IMR-90 (cell line): ENCODE measurements at regions not wholly inside any gene's neighbourhood (a gene's known extent, or its start where the extent isn't known, plus 50 kb on each side); places are given as distances from the start of the nearest gene placed in this dataset.

Source experiments
- ATAC-seq: fragments of 200-7000 bp; cut with Tn5 transposase; 2 replicates; pipeline ENCODE4 v1.9.1; 2020; ENCODE audit warnings: low read depth, mild to moderate bottlenecking, moderate library complexity
- BruUV-seq: library from RNA; stranded (reverse); fragments of 400-500 nt; replicated peaks from 2 replicates; lab custom pipeline; 2021; lab: Mats Ljungman, UMichigan
- CTCF ChIA-PET: fragments of 300-600 bp; formaldehyde crosslinking; extraction: SDS; loops from one replicate; lab custom pipeline; 2021; ENCODE audit warnings: antibody characterized with exemption; lab: Yijun Ruan, JAX
- POLR2A ChIA-PET: fragments of 300-600 bp; sonication (Branson Sonifier 250); formaldehyde crosslinking; loops from one replicate; lab custom pipeline; 2022; ENCODE audit warnings: antibody characterized with exemption; ENCODE audit not compliant: unreplicated experiment; lab: Charles Lee
- DNase-seq: peaks from one replicate; pipeline ENCODE4 v3.0.0; 2013
- H2AFZ ChIP-seq: replicated peaks from 2 replicates; pipeline ENCODE3; 2013; ENCODE audit warnings: low read length, mild to moderate bottlenecking; ENCODE audit not compliant: poor library complexity
- H2AK5ac ChIP-seq: 2 replicates; pipeline ENCODE4 v1.6.1; 2013; ENCODE audit warnings: low read depth, low read length, inconsistent platforms
- H2AK9ac ChIP-seq: replicated peaks from 2 replicates; pipeline ENCODE3; 2013; ENCODE audit warnings: mild to moderate bottlenecking, low read depth, low read length, moderate library complexity; ENCODE audit not compliant: poor library complexity
- H2BK120ac ChIP-seq: 2 replicates; pipeline ENCODE4 v1.6.1; 2013; ENCODE audit warnings: low read depth, low read length, inconsistent platforms
- H2BK15ac ChIP-seq: 3 replicates; pipeline ENCODE4 v1.6.1; 2013; ENCODE audit warnings: low read depth, low read length, inconsistent platforms
- H2BK20ac ChIP-seq: 2 replicates; pipeline ENCODE4 v1.6.1; 2013; ENCODE audit warnings: low read depth, mild to moderate bottlenecking, inconsistent platforms, low read length, moderate library complexity
- H2BK5ac ChIP-seq: 2 replicates; pipeline ENCODE4 v1.6.1; 2013; ENCODE audit warnings: mild to moderate bottlenecking, low read depth, low read length, inconsistent platforms; ENCODE audit not compliant: poor library complexity, severe bottlenecking
- H3K14ac ChIP-seq: replicated peaks from 2 replicates; pipeline ENCODE4 v1.6.1; 2013; ENCODE audit warnings: low read depth, low read length, inconsistent platforms
- H3K18ac ChIP-seq: 2 replicates; pipeline ENCODE4 v1.6.1; 2013; ENCODE audit warnings: low read depth, low read length, control low read depth
- H3K23ac ChIP-seq: 2 replicates; pipeline ENCODE4 v1.6.1; 2013; ENCODE audit warnings: low read depth, low read length, inconsistent platforms
- H3K27ac ChIP-seq: 2 replicates; pipeline ENCODE4 v1.5.1; 2013; ENCODE audit warnings: mild to moderate bottlenecking, control low read depth, low read length; ENCODE audit not compliant: insufficient read depth
- H3K27me3 ChIP-seq: 2 replicates; pipeline ENCODE4 v1.6.1; 2013; ENCODE audit warnings: low read length; ENCODE audit not compliant: control insufficient read depth, insufficient read depth
- H3K36me3 ChIP-seq: 2 replicates; pipeline ENCODE4 v1.6.1; 2013; ENCODE audit warnings: low read length, mixed read lengths; ENCODE audit not compliant: control insufficient read depth, insufficient read depth
- H3K4ac ChIP-seq: 2 replicates; pipeline ENCODE4 v1.6.1; 2013; ENCODE audit warnings: low read depth, low read length, inconsistent platforms
- H3K4me1 ChIP-seq: 2 replicates; pipeline ENCODE4 v1.6.1; 2013; ENCODE audit warnings: low read length, mixed read lengths; ENCODE audit not compliant: control insufficient read depth, insufficient read depth
- H3K4me2 ChIP-seq: 2 replicates; pipeline ENCODE4 v1.6.1; 2013; ENCODE audit warnings: low read depth, mild to moderate bottlenecking, control low read depth, low read length, moderate library complexity
- H3K4me3 ChIP-seq: 2 replicates; pipeline ENCODE4 v1.5.1; 2013; ENCODE audit warnings: low read depth, mild to moderate bottlenecking, control low read depth, low read length, moderate library complexity; ENCODE audit not compliant: insufficient read depth
- H3K56ac ChIP-seq: 2 replicates; pipeline ENCODE4 v1.6.1; 2013; ENCODE audit warnings: low read length, inconsistent platforms; ENCODE audit not compliant: insufficient read depth; ENCODE audit errors: extremely low read depth
- H3K79me1 ChIP-seq, 2 experiments: 2 replicates each; pipeline ENCODE4 v1.6.1; 2013; ENCODE audit warnings: low read length in 2 of 2, inconsistent platforms in 1 of 2, low read depth in 1 of 2
- H3K9ac ChIP-seq: 2 replicates; pipeline ENCODE4 v1.6.1; 2013; ENCODE audit warnings: low read depth, low read length, control low read depth
- H3K9me1 ChIP-seq: 2 replicates; pipeline ENCODE4 v1.6.1; 2013; ENCODE audit warnings: low read length, inconsistent platforms; ENCODE audit not compliant: insufficient read depth
- H3K9me3 ChIP-seq: 2 replicates; pipeline ENCODE4 v1.6.1; 2013; ENCODE audit warnings: low read length; ENCODE audit not compliant: control insufficient read depth, insufficient read depth
- H4K20me1 ChIP-seq: 2 replicates; pipeline ENCODE4 v1.6.1; 2013; ENCODE audit warnings: low read length, inconsistent platforms; ENCODE audit not compliant: insufficient read depth
- H4K5ac ChIP-seq: 2 replicates; pipeline ENCODE4 v1.6.1; 2013; ENCODE audit warnings: mild to moderate bottlenecking, low read depth, low read length, control low read depth
- H4K8ac ChIP-seq, 2 experiments: 2 replicates each; pipeline ENCODE4 v1.6.1; 2013; ENCODE audit warnings: low read depth in 2 of 2, low read length in 2 of 2, control low read depth in 1 of 2, inconsistent platforms in 1 of 2
- H4K91ac ChIP-seq: 2 replicates; pipeline ENCODE4 v1.6.1; 2013; ENCODE audit warnings: low read depth, low read length, inconsistent platforms; ENCODE audit not compliant: insufficient read depth
- MXI1 ChIP-seq: IDR thresholded peaks from 2 replicates; pipeline ENCODE4 v1.6.1; 2012; ENCODE audit warnings: low read depth, mild to moderate bottlenecking, low read length, moderate library complexity, borderline replicate concordance
- RAD21 ChIP-seq: IDR thresholded peaks from 2 replicates; pipeline ENCODE4 v1.6.1; 2012; ENCODE audit warnings: low read length, improper control_type of control experiment
- RCOR1 ChIP-seq: IDR thresholded peaks from 2 replicates; pipeline ENCODE4 v1.6.1; 2012; ENCODE audit warnings: mild to moderate bottlenecking, low read length, improper control_type of control experiment; ENCODE audit not compliant: insufficient replicate concordance
- SMC3 ChIP-seq: fragments of 150-350 bp; IDR thresholded peaks from 2 replicates; pipeline ENCODE4 v1.6.1; 2016; ENCODE audit warnings: low read depth, mild to moderate bottlenecking, antibody characterized with exemption, low read length, moderate library complexity
- WGBS, 2 experiments: methylation state at CpG; one replicate each; pipeline versions ENCODE4 v1.1.5 to v1.1.7; 2013; ENCODE audit warnings: missing lambda C conversion rate in 2 of 2; ENCODE audit not compliant: insufficient read length in 1 of 2; ENCODE audit errors: extremely low coverage in 2 of 2; 5-methylcytosine and 5-hydroxymethylcytosine counted together
- dilution Hi-C: fragments of 300-500 bp; cut with HindIII; formaldehyde crosslinking; loops from one replicate; pipeline ENCODE4 v1.14.3; 2018; ENCODE audit warnings: low sequenced_read_pairs; ENCODE audit not compliant: unreplicated experiment
- in situ Hi-C: fragments of 300-500 bp; cut with MboI; formaldehyde crosslinking; loops from 3 replicates; pipeline ENCODE4 v1.14.3; 2019; ENCODE audit warnings: low sequenced_read_pairs, inconsistent platforms, mixed read lengths
- intact Hi-C: fragments of 100-400 bp; cut with micrococcal nuclease; formaldehyde crosslinking; loops from 2 replicates; pipeline ENCODE4 v1.10.0; 2022
- TF ChIP-seq, protein P1 (sequence below): conservative IDR thresholded peaks from 2 replicates; pipeline ENCODE4 v1.5.1; 2012; ENCODE audit warnings: mild to moderate bottlenecking, low read depth, low read length, improper control_type of control experiment

DNA sequence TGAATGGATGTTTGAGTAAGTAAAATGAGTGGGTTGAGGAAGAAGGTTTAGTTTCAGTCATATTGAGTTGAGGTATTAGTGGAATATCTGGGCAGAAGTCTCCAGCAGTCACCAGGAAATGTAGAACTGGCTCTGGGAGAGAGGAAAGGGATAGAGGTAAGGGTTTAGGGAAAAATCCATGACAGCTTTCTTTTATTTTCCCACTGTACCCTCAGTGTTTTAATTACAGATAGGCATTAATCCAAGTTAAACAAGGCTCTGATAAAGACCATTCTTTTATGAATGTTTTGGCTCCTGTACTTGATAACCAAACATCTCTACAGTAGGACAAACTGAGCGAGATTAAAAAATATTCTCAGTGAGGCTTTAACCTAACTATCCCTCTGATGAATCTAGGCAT, 318.4 kb upstream of the SYNCRIP start:
- Histone ChIP-seq H3K9ac (no peak overlapping the region), H3K4ac (no peak overlapping the region), H3K27ac (no peak overlapping the region), H2AK5ac (no peak overlapping the region), H2BK15ac (no peak overlapping the region), H3K27me3 (no peaks in the 10 kb centered on the region), H2BK5ac (no peak overlapping the region), H2AFZ (no peak overlapping the region), H3K9me1 (no peaks in the 10 kb centered on the region), H3K14ac (no peak overlapping the region), H3K18ac (no peak overlapping the region), H3K23ac (no peak overlapping the region), H2BK120ac (no peak overlapping the region), H2AK9ac (no peak overlapping the region), H3K79me1 (no peaks in the 10 kb centered on the region), H3K4me1 (no peaks in the 10 kb centered on the region), H3K4me3 (no peak overlapping the region), H2BK20ac (no peak overlapping the region), H3K56ac (no peak overlapping the region), H4K20me1 (no peaks in the 10 kb centered on the region), H3K36me3 (no peaks in the 10 kb centered on the region), H4K8ac (no peak overlapping the region), H3K9me3 (no peaks in the 10 kb centered on the region), H3K4me2 (no peak overlapping the region), H4K5ac (no peak overlapping the region), H4K91ac (no peak overlapping the region)
- dilution Hi-C loops (no loop called here), intact Hi-C loops (no loop called here), in situ Hi-C loops (no loop called here)
- ChIA-PET POLR2A (no interaction called here), CTCF (no interaction called here)
- no CpG with 5 or more reads among the region's 1 CpG for WGBS, 2 experiments
- no peak for ATAC-seq
- DNase-seq: no peak
- TF ChIP-seq, protein P1, sequence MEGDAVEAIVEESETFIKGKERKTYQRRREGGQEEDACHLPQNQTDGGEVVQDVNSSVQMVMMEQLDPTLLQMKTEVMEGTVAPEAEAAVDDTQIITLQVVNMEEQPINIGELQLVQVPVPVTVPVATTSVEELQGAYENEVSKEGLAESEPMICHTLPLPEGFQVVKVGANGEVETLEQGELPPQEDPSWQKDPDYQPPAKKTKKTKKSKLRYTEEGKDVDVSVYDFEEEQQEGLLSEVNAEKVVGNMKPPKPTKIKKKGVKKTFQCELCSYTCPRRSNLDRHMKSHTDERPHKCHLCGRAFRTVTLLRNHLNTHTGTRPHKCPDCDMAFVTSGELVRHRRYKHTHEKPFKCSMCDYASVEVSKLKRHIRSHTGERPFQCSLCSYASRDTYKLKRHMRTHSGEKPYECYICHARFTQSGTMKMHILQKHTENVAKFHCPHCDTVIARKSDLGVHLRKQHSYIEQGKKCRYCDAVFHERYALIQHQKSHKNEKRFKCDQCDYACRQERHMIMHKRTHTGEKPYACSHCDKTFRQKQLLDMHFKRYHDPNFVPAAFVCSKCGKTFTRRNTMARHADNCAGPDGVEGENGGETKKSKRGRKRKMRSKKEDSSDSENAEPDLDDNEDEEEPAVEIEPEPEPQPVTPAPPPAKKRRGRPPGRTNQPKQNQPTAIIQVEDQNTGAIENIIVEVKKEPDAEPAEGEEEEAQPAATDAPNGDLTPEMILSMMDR: no peak
- TF ChIP-seq RCOR1: no peak
- TF ChIP-seq RAD21: no peak
- no peak for TF ChIP-seq SMC3
- TF ChIP-seq MXI1: no peak
- BruUV-seq: no TSS peak
